WERI-Rb-1 (cell line): ENCODE measurements at regions not wholly inside any gene's neighbourhood (a gene's known extent, or its start where the extent isn't known, plus 50 kb on each side); places are given as distances from the start of the nearest gene placed in this dataset.

Source experiments
- DNase-seq: peaks from one replicate; pipeline ENCODE4 v3.0.0-alpha.2; 2020
- H3K27ac ChIP-seq: fragments of 250-450 bp; sonication (Bioruptor Pico); 2 replicates; pipeline ENCODE4 v1.5.1; 2020; ENCODE audit warnings: mild to moderate bottlenecking, moderate library complexity
- H3K27me3 ChIP-seq: fragments of 250-450 bp; sonication (Bioruptor Pico); 2 replicates; pipeline ENCODE4 v1.5.1; 2021; ENCODE audit warnings: mild to moderate bottlenecking, low read depth, moderate library complexity; ENCODE audit not compliant: insufficient read depth, severe bottlenecking
- H3K36me3 ChIP-seq: fragments of 250-450 bp; sonication (Bioruptor Pico); 2 replicates; pipeline ENCODE4 v1.5.1; 2020; ENCODE audit warnings: mild to moderate bottlenecking, moderate library complexity
- H3K4me3 ChIP-seq: 2 replicates; pipeline ENCODE4 v1.5.1; 2011; ENCODE audit warnings: low read depth, mild to moderate bottlenecking, control low read depth, low read length
- H3K9me3 ChIP-seq: fragments of 250-450 bp; sonication (Bioruptor Pico); 2 replicates; pipeline ENCODE4 v1.5.1; 2021; ENCODE audit warnings: mild to moderate bottlenecking, moderate library complexity; ENCODE audit not compliant: severe bottlenecking
- TF ChIP-seq, protein P1 (sequence below): IDR thresholded peaks from 2 replicates; pipeline ENCODE4 v1.5.1; 2011; ENCODE audit warnings: low read depth, mild to moderate bottlenecking, control low read depth, inconsistent platforms, low read length

- Histone ChIP-seq H3K9me3 (no peaks in the 10 kb centered on the region), H3K27me3 (no peaks in the 10 kb centered on the region), H3K4me3 (no peak overlapping the region), H3K36me3 (no peaks in the 10 kb centered on the region), H3K27ac (no peak overlapping the region)
- TF ChIP-seq, protein P1, sequence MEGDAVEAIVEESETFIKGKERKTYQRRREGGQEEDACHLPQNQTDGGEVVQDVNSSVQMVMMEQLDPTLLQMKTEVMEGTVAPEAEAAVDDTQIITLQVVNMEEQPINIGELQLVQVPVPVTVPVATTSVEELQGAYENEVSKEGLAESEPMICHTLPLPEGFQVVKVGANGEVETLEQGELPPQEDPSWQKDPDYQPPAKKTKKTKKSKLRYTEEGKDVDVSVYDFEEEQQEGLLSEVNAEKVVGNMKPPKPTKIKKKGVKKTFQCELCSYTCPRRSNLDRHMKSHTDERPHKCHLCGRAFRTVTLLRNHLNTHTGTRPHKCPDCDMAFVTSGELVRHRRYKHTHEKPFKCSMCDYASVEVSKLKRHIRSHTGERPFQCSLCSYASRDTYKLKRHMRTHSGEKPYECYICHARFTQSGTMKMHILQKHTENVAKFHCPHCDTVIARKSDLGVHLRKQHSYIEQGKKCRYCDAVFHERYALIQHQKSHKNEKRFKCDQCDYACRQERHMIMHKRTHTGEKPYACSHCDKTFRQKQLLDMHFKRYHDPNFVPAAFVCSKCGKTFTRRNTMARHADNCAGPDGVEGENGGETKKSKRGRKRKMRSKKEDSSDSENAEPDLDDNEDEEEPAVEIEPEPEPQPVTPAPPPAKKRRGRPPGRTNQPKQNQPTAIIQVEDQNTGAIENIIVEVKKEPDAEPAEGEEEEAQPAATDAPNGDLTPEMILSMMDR, result no peak
- no peak for DNase-seq
These were observed 271.6 kb downstream of the ZNF516 start for GRCh38 chr18:76223403-76223802.

- Histone ChIP-seq H3K27me3 (no peaks in the 10 kb centered on the region), H3K9me3 (no peaks in the 10 kb centered on the region), H3K27ac (no peak overlapping the region), H3K4me3 (no peak overlapping the region), H3K36me3 (no peaks in the 10 kb centered on the region)
- TF ChIP-seq, protein P1, result no peak
- no peak for DNase-seq
These were observed 276.0 kb downstream of the ZNF516 start for GRCh38 chr18:76219023-76219422.

DNA sequence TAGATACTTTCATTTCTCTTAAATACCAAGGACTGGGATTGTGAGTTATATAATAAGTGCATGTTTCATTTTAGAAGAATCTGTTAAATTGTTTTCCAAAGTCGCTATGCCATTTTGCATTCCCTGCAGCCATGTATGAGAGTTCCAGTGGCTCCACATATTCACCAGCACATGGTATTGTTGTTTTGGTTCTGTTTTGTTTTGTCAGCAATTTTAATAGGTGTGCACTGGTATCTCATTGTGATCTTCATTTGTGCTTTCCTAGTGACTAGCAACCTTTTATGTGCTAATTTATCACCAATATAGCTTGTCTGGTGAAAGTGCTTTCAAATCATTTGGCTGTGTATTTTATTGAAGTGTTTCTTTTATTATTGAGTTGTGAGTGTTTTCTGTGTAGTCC lies 278.9 kb downstream of the ZNF516 start:
- Histone ChIP-seq H3K9me3 (no peaks in the 10 kb centered on the region), H3K27me3 (no peaks in the 10 kb centered on the region), H3K36me3 (no peaks in the 10 kb centered on the region), H3K4me3 (no peak overlapping the region), H3K27ac (no peak overlapping the region)
- TF ChIP-seq, protein P1, result no peak
- no peak for DNase-seq

DNA sequence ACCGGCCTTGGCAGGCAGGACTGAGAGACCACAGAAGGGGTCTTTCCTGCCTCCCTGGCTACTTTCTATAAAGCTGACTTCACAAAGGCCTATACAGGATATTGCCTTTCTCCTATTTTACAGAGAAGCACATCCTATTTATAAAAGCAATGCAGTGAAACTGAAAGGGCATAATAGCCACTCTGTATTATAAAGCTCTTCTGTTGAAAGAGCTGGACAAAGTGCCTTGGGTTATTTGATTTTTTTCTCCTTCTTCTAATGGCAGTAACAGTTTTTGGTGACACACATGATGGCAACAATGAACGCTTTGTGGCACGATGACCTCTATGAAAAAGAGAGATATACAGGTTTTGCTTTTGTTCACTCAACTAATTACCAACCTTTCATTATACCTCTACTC lies 281.1 kb downstream of the ZNF516 start:
- no peaks in the 10 kb centered on the region for H3K9me3 ChIP-seq
- DNase-seq, result no peak
- H3K4me3 ChIP-seq, result no peak overlapping the region
- H3K27me3 ChIP-seq, result no peaks in the 10 kb centered on the region
- H3K27ac ChIP-seq, result no peak overlapping the region
- TF ChIP-seq, protein P1, result no peak
- H3K36me3 ChIP-seq, result no peaks in the 10 kb centered on the region

GRCh38 chr18:76212960-76213359 lies 282.1 kb downstream of the ZNF516 start:
- TF ChIP-seq, protein P1, result 0 out of 2 replicates have a peak, but pooled peaks have one; percentile 9
- H3K27ac ChIP-seq, result no peak overlapping the region

DNA sequence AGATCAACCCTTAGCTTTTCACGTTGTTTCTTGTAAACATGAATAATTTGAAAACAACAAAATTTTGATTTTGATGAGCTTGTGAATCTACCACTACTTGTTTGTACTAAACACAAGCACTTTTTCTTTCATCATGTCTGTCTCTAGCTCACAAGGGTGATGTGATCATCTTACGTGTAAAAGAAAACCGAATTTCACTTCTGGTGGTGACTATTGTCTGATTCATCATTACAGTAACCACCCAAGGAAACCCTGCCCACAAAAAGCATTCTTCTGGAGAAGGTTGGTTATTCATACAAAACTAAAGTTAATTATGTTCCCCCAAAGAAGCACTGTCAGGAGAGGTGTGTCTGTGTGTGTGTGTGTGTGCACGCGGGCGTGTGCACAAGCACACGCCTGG lies 285.4 kb downstream of the ZNF516 start:
- no peak for DNase-seq
- no peaks in the 10 kb centered on the region for H3K36me3 ChIP-seq
- H3K27me3 ChIP-seq, result no peaks in the 10 kb centered on the region

More at GRCh38 chr18:76212960-76213359, 282.1 kb downstream of the ZNF516 start:
- no peak overlapping the region for H3K4me3 ChIP-seq
- no peak for DNase-seq
- H3K9me3 ChIP-seq, result no peaks in the 10 kb centered on the region
- no peaks in the 10 kb centered on the region for H3K36me3 ChIP-seq
- H3K27me3 ChIP-seq, result no peaks in the 10 kb centered on the region

More for the DNA sequence above, 285.4 kb downstream of the ZNF516 start:
- no peaks in the 10 kb centered on the region for H3K9me3 ChIP-seq
- no peak overlapping the region for H3K4me3 ChIP-seq
- TF ChIP-seq, protein P1, result no peak
- no peak overlapping the region; the same call in 1 of the 2 replicates for H3K27ac ChIP-seq
